ENCODE measurements at regions not wholly inside any gene's neighbourhood (a gene's known extent, or its start where the extent isn't known, plus 50 kb on each side); places are given as distances from the start of the nearest gene placed in this dataset.

GRCh38 chr10:33410860-33411234 lies 76.4 kb upstream of the NRP1 start:
- FAIRE-seq (no peak), DNase-seq (ENCODE audit: insufficient read length, low spot score) (no peak)
- TF ChIP-seq POLR2AphosphoS5 (IDR thresholded peaks at IDR 0.05; ENCODE audit: low read depth, low read length), result no peak
- no peak for TF ChIP-seq SPI1 (IDR thresholded peaks at IDR 0.05; ENCODE audit: low read depth, low read length)
- TF ChIP-seq TAF1 (IDR thresholded peaks at IDR 0.05; ENCODE audit: low read depth, low read length), result no peak
- TF ChIP-seq PAX5 (IDR thresholded peaks at IDR 0.05; ENCODE audit: insufficient read depth, low read length, severe bottlenecking), result no peak
- no peak for TF ChIP-seq POU2F2 (IDR thresholded peaks at IDR 0.05; ENCODE audit: low read depth, low read length)
- no peak for TF ChIP-seq POLR2A (IDR thresholded peaks at IDR 0.05; ENCODE audit: low read depth, low read length)

GRCh38 chr10:33410096-33410859 lies 75.8 kb upstream of the NRP1 start:
- FAIRE-seq, result no peak
- no peak for DNase-seq (ENCODE audit: insufficient read length, low spot score)
- TF ChIP-seq POLR2AphosphoS5 (IDR thresholded peaks at IDR 0.05; ENCODE audit: low read depth, low read length) (no peak), POLR2A (IDR thresholded peaks at IDR 0.05; ENCODE audit: low read depth, low read length) (no peak), TAF1 (IDR thresholded peaks at IDR 0.05; ENCODE audit: low read depth, low read length) (no peak), PAX5 (IDR thresholded peaks at IDR 0.05; ENCODE audit: insufficient read depth, low read length, severe bottlenecking) (no peak), SPI1 (IDR thresholded peaks at IDR 0.05; ENCODE audit: low read depth, low read length) (no peak), POU2F2 (IDR thresholded peaks at IDR 0.05; ENCODE audit: low read depth, low read length) (no peak)

GRCh38 chr10:33406596-33406995 lies 72.1 kb upstream of the NRP1 start:
- FAIRE-seq (no peak), DNase-seq (ENCODE audit: insufficient read length, low spot score) (no peak)
- no peak for TF ChIP-seq TAF1 (IDR thresholded peaks at IDR 0.05; ENCODE audit: low read depth, low read length)
- no peak for TF ChIP-seq SPI1 (IDR thresholded peaks at IDR 0.05; ENCODE audit: low read depth, low read length)
- TF ChIP-seq POU2F2 (IDR thresholded peaks at IDR 0.05; ENCODE audit: low read depth, low read length), result no peak
- TF ChIP-seq POLR2AphosphoS5 (IDR thresholded peaks at IDR 0.05; ENCODE audit: low read depth, low read length), result no peak
- no peak for TF ChIP-seq POLR2A (IDR thresholded peaks at IDR 0.05; ENCODE audit: low read depth, low read length)
- no peak for TF ChIP-seq PAX5 (IDR thresholded peaks at IDR 0.05; ENCODE audit: insufficient read depth, low read length, severe bottlenecking)

GRCh38 chr10:33402220-33403073 lies 68.0 kb upstream of the NRP1 start:
- no peak for FAIRE-seq

GRCh38 chr10:33401300-33401699 lies 66.8 kb upstream of the NRP1 start:
- FAIRE-seq (no peak), DNase-seq (ENCODE audit: insufficient read length, low spot score) (no peak)
- TF ChIP-seq POLR2A (IDR thresholded peaks at IDR 0.05; ENCODE audit: low read depth, low read length), result no peak
- TF ChIP-seq PAX5 (IDR thresholded peaks at IDR 0.05; ENCODE audit: insufficient read depth, low read length, severe bottlenecking), result no peak
- TF ChIP-seq POU2F2 (IDR thresholded peaks at IDR 0.05; ENCODE audit: low read depth, low read length), result no peak
- TF ChIP-seq TAF1 (IDR thresholded peaks at IDR 0.05; ENCODE audit: low read depth, low read length), result no peak
- TF ChIP-seq POLR2AphosphoS5 (IDR thresholded peaks at IDR 0.05; ENCODE audit: low read depth, low read length), result no peak
- TF ChIP-seq SPI1 (IDR thresholded peaks at IDR 0.05; ENCODE audit: low read depth, low read length), result no peak

More at GRCh38 chr10:33402220-33403073, 68.0 kb upstream of the NRP1 start:
- TF ChIP-seq POU2F2 (IDR thresholded peaks at IDR 0.05; ENCODE audit: low read depth, low read length), result no peak
- no peak for TF ChIP-seq PAX5 (IDR thresholded peaks at IDR 0.05; ENCODE audit: insufficient read depth, low read length, severe bottlenecking)
- TF ChIP-seq POLR2AphosphoS5 (IDR thresholded peaks at IDR 0.05; ENCODE audit: low read depth, low read length), result no peak
- TF ChIP-seq POLR2A (IDR thresholded peaks at IDR 0.05; ENCODE audit: low read depth, low read length), result no peak
- TF ChIP-seq TAF1 (IDR thresholded peaks at IDR 0.05; ENCODE audit: low read depth, low read length), result no peak
- no peak for DNase-seq (ENCODE audit: insufficient read length, low spot score)

- no peak for FAIRE-seq
- no peak for DNase-seq (ENCODE audit: insufficient read length, low spot score)
- TF ChIP-seq POU2F2 (IDR thresholded peaks at IDR 0.05; ENCODE audit: low read depth, low read length) (no peak), TAF1 (IDR thresholded peaks at IDR 0.05; ENCODE audit: low read depth, low read length) (no peak), POLR2AphosphoS5 (IDR thresholded peaks at IDR 0.05; ENCODE audit: low read depth, low read length) (no peak), POLR2A (IDR thresholded peaks at IDR 0.05; ENCODE audit: low read depth, low read length) (no peak), SPI1 (IDR thresholded peaks at IDR 0.05; ENCODE audit: low read depth, low read length) (no peak), PAX5 (IDR thresholded peaks at IDR 0.05; ENCODE audit: insufficient read depth, low read length, severe bottlenecking) (no peak)
Measured at GRCh38 chr10:33398796-33399195, 64.3 kb upstream of the NRP1 start.

GRCh38 chr10:33396938-33397337 lies 62.5 kb upstream of the NRP1 start:
- no peak for DNase-seq (ENCODE audit: insufficient read length, low spot score)
- no peak for FAIRE-seq
- TF ChIP-seq TAF1 (IDR thresholded peaks at IDR 0.05; ENCODE audit: low read depth, low read length) (no peak), SPI1 (IDR thresholded peaks at IDR 0.05; ENCODE audit: low read depth, low read length) (no peak), POU2F2 (IDR thresholded peaks at IDR 0.05; ENCODE audit: low read depth, low read length) (no peak), PAX5 (IDR thresholded peaks at IDR 0.05; ENCODE audit: insufficient read depth, low read length, severe bottlenecking) (no peak), POLR2AphosphoS5 (IDR thresholded peaks at IDR 0.05; ENCODE audit: low read depth, low read length) (no peak), POLR2A (IDR thresholded peaks at IDR 0.05; ENCODE audit: low read depth, low read length) (no peak)

GRCh38 chr10:33396279-33396678 lies 61.8 kb upstream of the NRP1 start:
- TF ChIP-seq POU2F2 (IDR thresholded peaks at IDR 0.05; ENCODE audit: low read depth, low read length) (no peak), POLR2A (IDR thresholded peaks at IDR 0.05; ENCODE audit: low read depth, low read length) (no peak), TAF1 (IDR thresholded peaks at IDR 0.05; ENCODE audit: low read depth, low read length) (no peak), SPI1 (IDR thresholded peaks at IDR 0.05; ENCODE audit: low read depth, low read length) (no peak), PAX5 (IDR thresholded peaks at IDR 0.05; ENCODE audit: insufficient read depth, low read length, severe bottlenecking) (no peak), POLR2AphosphoS5 (IDR thresholded peaks at IDR 0.05; ENCODE audit: low read depth, low read length) (no peak)
- DNase-seq (ENCODE audit: insufficient read length, low spot score) (no peak), FAIRE-seq (no peak)

- TF ChIP-seq TAF1 (IDR thresholded peaks at IDR 0.05; ENCODE audit: low read depth, low read length) (no peak), POLR2A (IDR thresholded peaks at IDR 0.05; ENCODE audit: low read depth, low read length) (no peak), POU2F2 (IDR thresholded peaks at IDR 0.05; ENCODE audit: low read depth, low read length) (no peak), POLR2AphosphoS5 (IDR thresholded peaks at IDR 0.05; ENCODE audit: low read depth, low read length) (no peak), PAX5 (IDR thresholded peaks at IDR 0.05; ENCODE audit: insufficient read depth, low read length, severe bottlenecking) (no peak), SPI1 (IDR thresholded peaks at IDR 0.05; ENCODE audit: low read depth, low read length) (no peak)
- FAIRE-seq (no peak), DNase-seq (ENCODE audit: insufficient read length, low spot score) (no peak)
Measured at GRCh38 chr10:33395201-33395600, 60.7 kb upstream of the NRP1 start.

All from GM12891 (cell line).